ENCODE measurements at regions not wholly inside any gene's neighbourhood (a gene's known extent, or its start where the extent isn't known, plus 50 kb on each side); places are given as distances from the start of the nearest gene placed in this dataset.

GRCh38 chr2:176488431-176488830, 219.2 kb downstream of the MTX2 start:
- no peak for TF ChIP-seq POLR2AphosphoS5 (IDR thresholded peaks at IDR 0.05; ENCODE audit: low read depth, low read length)
- TF ChIP-seq POLR2A (IDR thresholded peaks at IDR 0.05; ENCODE audit: low read depth, low read length) = no peak

All from GM12891 (cell line).